Calu3 (cell line): ENCODE measurements at regions not wholly inside any gene's neighbourhood (a gene's known extent, or its start where the extent isn't known, plus 50 kb on each side); places are given as distances from the start of the nearest gene placed in this dataset.

Source experiments
- BruUV-seq: library from RNA; stranded (reverse); fragments of 400-500 nt; replicated peaks from 2 replicates; lab custom pipeline; 2021; lab: Mats Ljungman, UMichigan
- CTCF ChIA-PET: fragments of 300-600 bp; sonication (Branson Sonifier 250); formaldehyde crosslinking; loops from one replicate; lab custom pipeline; 2022; ENCODE audit warnings: antibody characterized with exemption; lab: Charles Lee
- DNase-seq: peaks from one replicate; pipeline ENCODE4 v3.0.0; 2022
- H3K27ac Mint-ChIP-seq: one replicate; pipeline ENCODE4 v1.8.0; 2022; ENCODE audit warnings: mixed read lengths; ENCODE audit not compliant: unreplicated experiment
- H3K27me3 Mint-ChIP-seq: one replicate; pipeline ENCODE4 v1.8.0; 2022; ENCODE audit warnings: mixed read lengths; ENCODE audit not compliant: unreplicated experiment
- H3K36me3 Mint-ChIP-seq: one replicate; pipeline ENCODE4 v1.8.0; 2022; ENCODE audit warnings: mild to moderate bottlenecking, moderate library complexity, mixed read lengths; ENCODE audit not compliant: insufficient read depth, unreplicated experiment
- H3K4me1 Mint-ChIP-seq: one replicate; pipeline ENCODE4 v1.8.0; 2022; ENCODE audit warnings: mild to moderate bottlenecking, low read depth, mixed read lengths; ENCODE audit not compliant: unreplicated experiment
- H3K4me3 Mint-ChIP-seq: one replicate; pipeline ENCODE4 v1.8.0; 2022; ENCODE audit warnings: mild to moderate bottlenecking, low read depth, moderate library complexity, mixed read lengths; ENCODE audit not compliant: unreplicated experiment
- H3K9me3 Mint-ChIP-seq: one replicate; pipeline ENCODE4 v1.8.0; 2022; ENCODE audit warnings: low read depth, mixed read lengths; ENCODE audit not compliant: unreplicated experiment
- intact Hi-C: fragments of 100-400 bp; cut with micrococcal nuclease; formaldehyde crosslinking; loops from one replicate; pipeline ENCODE4 v1.10.0; 2022; ENCODE audit not compliant: unreplicated experiment
- TF ChIP-seq, protein P1 (sequence below): fragments of 200-600 bp; IDR thresholded peaks from one replicate; pipeline ENCODE4 v1.8.0; 2022; ENCODE audit warnings: antibody characterized with exemption; ENCODE audit not compliant: unreplicated experiment

DNA sequence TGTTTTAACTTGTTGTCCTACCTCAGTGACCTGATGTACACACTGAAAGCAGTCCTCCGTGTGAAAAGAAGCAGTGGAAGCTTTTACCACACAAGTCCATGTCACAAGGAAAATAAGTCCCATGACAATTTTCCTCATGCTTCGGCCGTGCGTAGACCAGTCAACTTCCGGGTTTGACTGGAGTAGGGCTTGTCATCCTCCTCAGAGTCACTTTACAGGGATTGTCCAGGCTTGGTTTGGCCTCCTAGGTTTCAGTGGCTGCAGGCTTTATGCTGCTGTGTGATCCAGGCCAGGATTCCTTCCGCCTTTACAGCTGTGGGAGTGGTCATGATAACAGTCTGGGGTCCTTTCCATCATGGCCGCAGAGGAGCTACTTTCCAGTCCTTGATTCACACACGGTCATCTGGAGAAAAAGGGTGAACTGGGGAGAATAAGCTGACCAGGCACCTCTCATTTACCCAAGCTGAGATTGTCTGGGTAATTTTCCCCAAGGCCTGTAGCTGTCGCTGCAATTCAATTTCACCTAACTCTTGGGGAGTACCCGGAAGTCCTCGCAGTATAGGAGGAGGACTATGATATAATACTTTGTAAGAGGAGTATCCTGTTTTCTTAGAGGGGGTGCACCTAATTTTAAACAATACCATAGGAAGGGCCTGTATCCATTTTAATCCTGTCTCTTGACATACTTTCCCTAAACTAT is 206.1 kb upstream of the KLF8 start:
- Mint-ChIP-seq H3K27ac (no peak overlapping the region), H3K36me3 (no peaks in the 10 kb centered on the region), H3K27me3 (no peaks in the 10 kb centered on the region), H3K4me3 (no peak overlapping the region), H3K4me1 (peaks cover 19% of the 10 kb centered on the region), H3K9me3 (no peaks in the 10 kb centered on the region)
- CTCF ChIA-PET = interaction anchor here (1.1 kb wide), 1 partner anchor 118 kb away, joined by 3 read pairs; no protein-coding TSS in a partner anchor
- no TSS peak for BruUV-seq
- intact Hi-C loops = loop anchor here (5.0 kb wide), 2 partner anchors 86 to 201 kb away; no protein-coding TSS in a partner anchor
- TF ChIP-seq, protein P1, sequence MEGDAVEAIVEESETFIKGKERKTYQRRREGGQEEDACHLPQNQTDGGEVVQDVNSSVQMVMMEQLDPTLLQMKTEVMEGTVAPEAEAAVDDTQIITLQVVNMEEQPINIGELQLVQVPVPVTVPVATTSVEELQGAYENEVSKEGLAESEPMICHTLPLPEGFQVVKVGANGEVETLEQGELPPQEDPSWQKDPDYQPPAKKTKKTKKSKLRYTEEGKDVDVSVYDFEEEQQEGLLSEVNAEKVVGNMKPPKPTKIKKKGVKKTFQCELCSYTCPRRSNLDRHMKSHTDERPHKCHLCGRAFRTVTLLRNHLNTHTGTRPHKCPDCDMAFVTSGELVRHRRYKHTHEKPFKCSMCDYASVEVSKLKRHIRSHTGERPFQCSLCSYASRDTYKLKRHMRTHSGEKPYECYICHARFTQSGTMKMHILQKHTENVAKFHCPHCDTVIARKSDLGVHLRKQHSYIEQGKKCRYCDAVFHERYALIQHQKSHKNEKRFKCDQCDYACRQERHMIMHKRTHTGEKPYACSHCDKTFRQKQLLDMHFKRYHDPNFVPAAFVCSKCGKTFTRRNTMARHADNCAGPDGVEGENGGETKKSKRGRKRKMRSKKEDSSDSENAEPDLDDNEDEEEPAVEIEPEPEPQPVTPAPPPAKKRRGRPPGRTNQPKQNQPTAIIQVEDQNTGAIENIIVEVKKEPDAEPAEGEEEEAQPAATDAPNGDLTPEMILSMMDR = no peak
- DNase-seq = peak; percentile 2

DNA sequence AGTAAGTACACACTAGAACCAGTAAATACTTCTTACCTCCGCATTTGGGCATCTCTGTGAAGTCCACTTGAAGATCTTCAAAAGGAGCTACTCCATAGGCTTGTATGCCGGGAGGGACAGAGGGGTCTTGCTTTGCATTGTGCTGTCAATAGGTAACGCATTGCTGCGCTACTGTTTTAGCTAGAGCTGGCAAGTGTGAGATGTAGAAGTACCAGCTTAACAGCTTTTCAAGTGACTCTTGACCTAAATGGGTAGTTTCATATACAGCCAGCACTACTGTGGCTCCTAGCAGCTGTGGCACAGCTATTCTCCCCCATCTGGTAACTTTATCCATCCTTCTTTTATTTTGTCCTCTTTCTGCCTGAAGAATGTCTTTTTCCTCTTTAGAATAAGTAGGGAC is 205.3 kb upstream of the KLF8 start:
- no peaks in the 10 kb centered on the region for H3K27me3 Mint-ChIP-seq
- DNase-seq = no peak
- peaks cover 20% of the 10 kb centered on the region for H3K4me1 Mint-ChIP-seq
- H3K27ac Mint-ChIP-seq = no peak overlapping the region
- H3K9me3 Mint-ChIP-seq = no peaks in the 10 kb centered on the region
- intact Hi-C loops = loop anchor here (5.0 kb wide), 2 partner anchors 85 to 200 kb away; no protein-coding TSS in a partner anchor
- CTCF ChIA-PET = interaction anchor here (1.1 kb wide), 1 partner anchor 118 kb away, joined by 3 read pairs; no protein-coding TSS in a partner anchor
- no peaks in the 10 kb centered on the region for H3K36me3 Mint-ChIP-seq
- TF ChIP-seq, protein P1 = no peak
- no peak overlapping the region for H3K4me3 Mint-ChIP-seq
- BruUV-seq = no TSS peak

DNA sequence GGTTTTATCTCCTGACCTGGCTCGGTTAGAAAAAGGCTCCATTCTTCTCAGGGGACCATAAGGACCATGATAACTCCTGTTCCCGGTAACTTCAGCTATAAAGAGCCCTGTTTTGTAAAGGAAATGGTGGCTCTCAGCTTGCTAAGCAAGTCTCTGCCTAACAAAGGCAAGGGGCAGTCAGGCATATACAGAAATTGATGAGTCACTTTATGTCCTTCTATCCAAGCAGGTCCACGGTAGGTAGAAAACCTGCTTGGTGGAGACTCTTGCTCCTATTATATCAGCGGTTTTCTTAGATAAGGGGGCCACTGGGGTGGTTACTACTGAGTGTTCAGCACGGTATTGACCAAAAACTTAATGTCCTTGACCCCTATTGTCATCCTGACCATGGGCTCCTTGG is 203.0 kb upstream of the KLF8 start:
- TF ChIP-seq, protein P1 = no peak
- intact Hi-C loops = loop anchor here (5.0 kb wide), 2 partner anchors 83 to 198 kb away; no protein-coding TSS in a partner anchor
- no peaks in the 10 kb centered on the region for H3K9me3 Mint-ChIP-seq
- H3K36me3 Mint-ChIP-seq = no peaks in the 10 kb centered on the region
- no peaks in the 10 kb centered on the region for H3K27me3 Mint-ChIP-seq
- DNase-seq = no peak
- BruUV-seq = no TSS peak
- peaks cover 36% of the 10 kb centered on the region for H3K4me1 Mint-ChIP-seq
- CTCF ChIA-PET = no interaction called here
- no peak overlapping the region for H3K4me3 Mint-ChIP-seq
- no peak overlapping the region for H3K27ac Mint-ChIP-seq

DNA sequence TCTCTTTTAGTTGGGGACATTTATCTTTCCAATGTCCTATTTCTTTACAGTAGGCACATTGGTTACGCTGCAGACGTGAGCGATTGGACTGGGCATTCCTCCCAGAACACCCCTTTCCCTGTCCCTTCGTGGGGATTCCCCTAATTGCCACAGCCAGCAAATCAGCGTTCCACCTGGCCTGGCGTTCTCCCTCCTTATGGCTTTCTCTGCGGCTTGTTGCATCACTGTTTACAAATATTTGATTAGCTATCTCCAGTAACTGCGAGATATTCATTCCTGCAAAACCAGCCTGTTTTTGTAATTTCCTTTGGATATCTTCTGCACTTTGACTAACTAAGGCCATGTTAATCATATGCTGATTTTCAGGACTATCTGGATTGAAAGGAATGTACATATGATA is 202.5 kb upstream of the KLF8 start:
- CTCF ChIA-PET = no interaction called here
- Mint-ChIP-seq H3K36me3 (no peaks in the 10 kb centered on the region), H3K9me3 (no peaks in the 10 kb centered on the region), H3K27me3 (no peaks in the 10 kb centered on the region), H3K4me1 (peaks cover 36% of the 10 kb centered on the region), H3K4me3 (no peak overlapping the region), H3K27ac (peak overlapping the region; percentile 8)
- peak; percentile 57 for DNase-seq
- no TSS peak for BruUV-seq
- TF ChIP-seq, protein P1 = no peak
- intact Hi-C loops = loop anchor here (5.0 kb wide), 3 partner anchors 83 to 198 kb away; no protein-coding TSS in a partner anchor
